ENCODE measurements at regions not wholly inside any gene's neighbourhood (a gene's known extent, or its start where the extent isn't known, plus 50 kb on each side); places are given as distances from the start of the nearest gene placed in this dataset.

DNA sequence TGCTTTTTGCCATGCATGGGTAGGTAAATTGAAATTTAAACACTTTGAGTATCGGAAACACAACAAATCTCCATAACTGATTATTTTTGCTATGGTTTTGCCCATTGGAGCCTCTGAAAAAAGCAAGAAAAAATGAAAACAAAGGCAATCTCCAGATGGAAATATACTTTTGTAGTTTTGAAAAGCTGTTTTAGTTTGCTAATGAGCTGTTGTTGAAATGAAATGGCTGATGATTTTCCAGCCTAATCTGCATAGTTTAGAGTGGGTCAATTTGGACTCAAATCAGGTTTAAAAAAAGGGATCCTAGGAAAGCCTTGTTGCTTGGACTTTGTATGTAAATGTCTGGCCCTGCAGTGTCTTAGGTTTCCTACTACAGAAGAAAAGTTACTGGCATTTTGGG, 285.8 kb downstream of the CAAP1 start:
- intact Hi-C loops (cut with DNase I) = no loop called here
- TF ChIP-seq, protein P1, sequence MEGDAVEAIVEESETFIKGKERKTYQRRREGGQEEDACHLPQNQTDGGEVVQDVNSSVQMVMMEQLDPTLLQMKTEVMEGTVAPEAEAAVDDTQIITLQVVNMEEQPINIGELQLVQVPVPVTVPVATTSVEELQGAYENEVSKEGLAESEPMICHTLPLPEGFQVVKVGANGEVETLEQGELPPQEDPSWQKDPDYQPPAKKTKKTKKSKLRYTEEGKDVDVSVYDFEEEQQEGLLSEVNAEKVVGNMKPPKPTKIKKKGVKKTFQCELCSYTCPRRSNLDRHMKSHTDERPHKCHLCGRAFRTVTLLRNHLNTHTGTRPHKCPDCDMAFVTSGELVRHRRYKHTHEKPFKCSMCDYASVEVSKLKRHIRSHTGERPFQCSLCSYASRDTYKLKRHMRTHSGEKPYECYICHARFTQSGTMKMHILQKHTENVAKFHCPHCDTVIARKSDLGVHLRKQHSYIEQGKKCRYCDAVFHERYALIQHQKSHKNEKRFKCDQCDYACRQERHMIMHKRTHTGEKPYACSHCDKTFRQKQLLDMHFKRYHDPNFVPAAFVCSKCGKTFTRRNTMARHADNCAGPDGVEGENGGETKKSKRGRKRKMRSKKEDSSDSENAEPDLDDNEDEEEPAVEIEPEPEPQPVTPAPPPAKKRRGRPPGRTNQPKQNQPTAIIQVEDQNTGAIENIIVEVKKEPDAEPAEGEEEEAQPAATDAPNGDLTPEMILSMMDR (IDR thresholded peaks at IDR 0.05) = no peak
- no peaks in the 10 kb centered on the region for H3K4me1 ChIP-seq
- no peaks in the 10 kb centered on the region for H3K27me3 ChIP-seq
- ATAC-seq (no peak), FAIRE-seq (no peak), DNase-seq (no peak)
- H3K4me3 ChIP-seq = no peak overlapping the region
- no peaks in the 10 kb centered on the region for H3K9me3 ChIP-seq
- H3K27ac ChIP-seq = no peak overlapping the region
- 60% methylated on average over 1 of the region's 1 CpG for WGBS, 2 donors
- no peaks in the 10 kb centered on the region for H3K36me3 ChIP-seq

GRCh38 chr9:26605367-26605766, 287.2 kb downstream of the CAAP1 start:
- no peak overlapping the region for H3K4me3 ChIP-seq
- no peaks in the 10 kb centered on the region for H3K9me3 ChIP-seq
- no peaks in the 10 kb centered on the region for H3K27me3 ChIP-seq
- H3K4me1 ChIP-seq = no peaks in the 10 kb centered on the region
- TF ChIP-seq, protein P1 (IDR thresholded peaks at IDR 0.05) = no peak
- intact Hi-C loops (cut with DNase I) = no loop called here
- FAIRE-seq = no peak
- no peak for ATAC-seq
- DNase-seq = no peak
- no peaks in the 10 kb centered on the region for H3K36me3 ChIP-seq
- no peak overlapping the region for H3K27ac ChIP-seq
- 36 to 41% methylated on average over 1 of the region's 1 CpG for WGBS, 2 donors

- Histone ChIP-seq H3K9me3 (no peaks in the 10 kb centered on the region), H3K27me3 (no peaks in the 10 kb centered on the region), H3K4me3 (no peak overlapping the region), H3K4me1 (no peaks in the 10 kb centered on the region), H3K36me3 (no peaks in the 10 kb centered on the region), H3K27ac (no peak overlapping the region)
- FAIRE-seq (no peak), DNase-seq (no peak), ATAC-seq (no peak)
- WGBS, 2 donors = 56 to 68% methylated on average over 4 of the region's 4 CpGs
- TF ChIP-seq, protein P1 (IDR thresholded peaks at IDR 0.05) = no peak
- intact Hi-C loops (cut with DNase I) = no loop called here
Measured at GRCh38 chr9:26604076-26604662, 288.4 kb downstream of the CAAP1 start.

DNA sequence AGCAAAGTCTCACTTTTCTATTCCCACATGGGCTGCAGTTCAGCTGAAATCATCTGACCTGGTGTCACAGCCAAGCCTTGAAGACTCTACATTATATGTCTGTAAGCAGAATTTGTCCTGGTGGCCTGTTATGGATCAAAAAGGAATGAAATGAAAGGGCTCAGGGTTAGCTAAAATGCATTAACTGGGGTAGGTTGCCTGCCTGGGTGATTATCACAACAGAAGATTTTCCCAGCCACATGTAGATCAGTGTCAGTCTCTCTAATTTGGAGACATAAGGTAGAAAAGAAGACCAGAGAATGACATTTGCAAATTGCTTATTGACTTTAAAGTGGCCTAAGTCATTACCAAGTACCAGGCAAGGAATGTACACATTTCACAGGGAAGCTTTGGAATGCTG, 289.0 kb downstream of the CAAP1 start:
- ATAC-seq = no peak
- DNase-seq = no peak
- TF ChIP-seq, protein P1 (IDR thresholded peaks at IDR 0.05) = no peak
- no peak overlapping the region for H3K4me3 ChIP-seq
- H3K27me3 ChIP-seq = no peaks in the 10 kb centered on the region
- no peak for FAIRE-seq
- H3K36me3 ChIP-seq = no peaks in the 10 kb centered on the region
- no peaks in the 10 kb centered on the region for H3K9me3 ChIP-seq
- H3K27ac ChIP-seq = no peak overlapping the region
- H3K4me1 ChIP-seq = no peaks in the 10 kb centered on the region
- intact Hi-C loops (cut with DNase I) = no loop called here

- no peak for DNase-seq
- 76 to 79% methylated on average over 5 of the region's 5 CpGs for WGBS, 2 donors
- no peaks in the 10 kb centered on the region for H3K27me3 ChIP-seq
- H3K4me3 ChIP-seq = no peak overlapping the region
- ATAC-seq = no peak
- TF ChIP-seq, protein P1 (IDR thresholded peaks at IDR 0.05) = no peak
- intact Hi-C loops (cut with DNase I) = no loop called here
- no peak overlapping the region for H3K27ac ChIP-seq
- no peaks in the 10 kb centered on the region for H3K36me3 ChIP-seq
- no peak for FAIRE-seq
- H3K9me3 ChIP-seq = no peaks in the 10 kb centered on the region
- no peaks in the 10 kb centered on the region for H3K4me1 ChIP-seq
Measured at GRCh38 chr9:26597542-26598149, 295.0 kb downstream of the CAAP1 start.

All from pancreas (tissue), 10 donors.